Transverse colon (tissue), 4 donors: ENCODE measurements at regions not wholly inside any gene's neighbourhood (a gene's known extent, or its start where the extent isn't known, plus 50 kb on each side); places are given as distances from the start of the nearest gene placed in this dataset.

Experiments
- DNase-seq: peaks from one replicate; pipeline ENCODE4 v3.0.0-alpha.2; 2019
- H3K27ac ChIP-seq, 4 donors: fragments of 200-600 bp; sonication (generic); 2 replicates each; pipeline ENCODE4 v1.5.1; 2016 to 2018; ENCODE audit warnings: inconsistent platforms in 4 of 4
- H3K27me3 ChIP-seq: fragments of 200-600 bp; sonication (generic); 2 replicates; pipeline ENCODE4 v1.5.1; 2017; ENCODE audit warnings: inconsistent platforms
- H3K36me3 ChIP-seq, 4 donors: fragments of 200-600 bp; sonication (generic); 2 replicates each; pipeline ENCODE4 v1.5.1; 2017 to 2019; ENCODE audit warnings: inconsistent platforms in 4 of 4
- H3K4me1 ChIP-seq, 4 donors: fragments of 200-600 bp; sonication (generic); 2 replicates each; pipeline ENCODE4 v1.5.1; 2017 to 2020; ENCODE audit warnings: inconsistent platforms in 4 of 4
- H3K4me3 ChIP-seq, 4 donors: fragments of 200-600 bp; sonication (generic); 1 replicate in 1 of 4; 2 replicates in 3 of 4; pipeline versions ENCODE4 v1.5.1 to v1.6.1; 2017 to 2019; ENCODE audit warnings: inconsistent platforms in 4 of 4
- H3K9me3 ChIP-seq, 2 donors: fragments of 200-600 bp; sonication (generic); 2 replicates each; pipeline ENCODE4 v1.5.1; 2017 to 2019; ENCODE audit warnings: inconsistent platforms in 2 of 2
- EP300 ChIP-seq: sonication (generic); formaldehyde crosslinking; IDR thresholded peaks from one replicate; pipeline ENCODE4 v1.6.1; 2017; ENCODE audit warnings: antibody characterized with exemption, low read depth
- POLR2A ChIP-seq: fragments of 450-650 bp; IDR thresholded peaks from one replicate; pipeline ENCODE4 v1.6.1; 2016; ENCODE audit warnings: antibody characterized with exemption, mild to moderate bottlenecking, moderate library complexity
- POLR2AphosphoS5 ChIP-seq, 3 donors: sonication (generic); formaldehyde crosslinking; IDR thresholded peaks; one replicate each; pipeline ENCODE4 v1.6.1; 2016; ENCODE audit warnings: antibody characterized with exemption in 3 of 3
- WGBS, 2 donors: methylation state at CpG; one replicate each; pipeline ENCODE4 v1.1.5; 2018; ENCODE audit warnings: low coverage in 1 of 2; 5-methylcytosine and 5-hydroxymethylcytosine counted together
- in situ Hi-C, 4 donors: fragments of 200-750 bp; cut with MboI; loops; one replicate each; pipeline versions ENCODE4 v1.15.0 to v1.15.1; 2017; ENCODE audit warnings: low sequenced_read_pairs in 3 of 4, low pct_ligation_motif_present in 1 of 4, low pct_unique_long_range_greater_than_20kb in 1 of 4
- intact Hi-C: fragments of 100-400 bp; cut with DNase I; formaldehyde crosslinking; loops from one replicate; pipeline ENCODE4 v1.15.1; 2023; ENCODE audit warnings: low total_unique reads
- TF ChIP-seq, protein P1 (sequence below), 5 experiments: fragments of 200-600 bp in 3 of 5; fragments of 450-650 bp in 2 of 5; sonication (generic) in 3 of 5; IDR thresholded peaks; 1 replicate in 2 of 5; 2 replicates in 3 of 5; pipeline ENCODE4 v1.5.1; 2016 to 2017; ENCODE audit warnings: antibody characterized with exemption in 5 of 5, inconsistent platforms in 3 of 5, mild to moderate bottlenecking in 2 of 5, moderate library complexity in 1 of 5

DNA sequence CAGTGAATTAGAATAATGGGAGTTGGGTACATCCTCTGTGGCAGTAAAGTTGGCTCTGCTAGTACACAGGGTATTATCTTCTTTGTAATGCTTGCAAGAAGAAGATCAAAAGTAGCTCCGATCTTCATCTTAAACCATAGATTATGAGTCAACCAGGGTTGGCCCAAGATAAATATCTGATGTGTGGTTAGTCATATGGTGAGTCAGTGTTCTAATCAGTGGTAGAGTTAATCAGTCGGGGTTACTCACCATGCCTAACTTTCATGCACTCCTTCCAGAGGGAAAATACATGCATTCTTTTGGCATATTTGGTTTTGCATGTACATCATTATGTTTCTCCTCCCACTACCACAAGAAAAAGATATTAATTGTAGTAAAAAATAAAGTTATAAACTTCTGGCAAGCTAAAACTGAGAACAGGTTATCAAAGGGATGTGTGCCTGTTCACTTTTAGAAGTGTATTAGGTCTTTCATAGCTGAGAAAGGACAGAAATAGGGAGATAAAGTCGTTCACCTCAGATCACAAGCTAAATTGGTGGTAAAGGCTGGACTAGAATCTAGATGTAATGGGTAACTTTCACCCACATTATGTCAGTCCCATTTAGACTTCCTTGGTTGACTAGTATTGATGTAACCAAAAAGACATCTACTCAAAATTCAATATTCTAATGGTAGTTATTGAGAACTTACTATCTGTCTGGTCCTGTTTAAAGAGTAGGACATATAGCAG lies 684.4 kb downstream of the IRS1 start:
- no peak overlapping the region for H3K4me3 ChIP-seq
- TF ChIP-seq POLR2AphosphoS5 (IDR thresholded peaks at IDR 0.05) (no peak), EP300 (no peak), POLR2A (no peak)
- TF ChIP-seq, protein P1, sequence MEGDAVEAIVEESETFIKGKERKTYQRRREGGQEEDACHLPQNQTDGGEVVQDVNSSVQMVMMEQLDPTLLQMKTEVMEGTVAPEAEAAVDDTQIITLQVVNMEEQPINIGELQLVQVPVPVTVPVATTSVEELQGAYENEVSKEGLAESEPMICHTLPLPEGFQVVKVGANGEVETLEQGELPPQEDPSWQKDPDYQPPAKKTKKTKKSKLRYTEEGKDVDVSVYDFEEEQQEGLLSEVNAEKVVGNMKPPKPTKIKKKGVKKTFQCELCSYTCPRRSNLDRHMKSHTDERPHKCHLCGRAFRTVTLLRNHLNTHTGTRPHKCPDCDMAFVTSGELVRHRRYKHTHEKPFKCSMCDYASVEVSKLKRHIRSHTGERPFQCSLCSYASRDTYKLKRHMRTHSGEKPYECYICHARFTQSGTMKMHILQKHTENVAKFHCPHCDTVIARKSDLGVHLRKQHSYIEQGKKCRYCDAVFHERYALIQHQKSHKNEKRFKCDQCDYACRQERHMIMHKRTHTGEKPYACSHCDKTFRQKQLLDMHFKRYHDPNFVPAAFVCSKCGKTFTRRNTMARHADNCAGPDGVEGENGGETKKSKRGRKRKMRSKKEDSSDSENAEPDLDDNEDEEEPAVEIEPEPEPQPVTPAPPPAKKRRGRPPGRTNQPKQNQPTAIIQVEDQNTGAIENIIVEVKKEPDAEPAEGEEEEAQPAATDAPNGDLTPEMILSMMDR (IDR thresholded peaks at IDR 0.05): no peak
- WGBS, 2 donors: 31 to 36% methylated on average over 2 to 3 of the region's 3 CpGs
- H3K36me3 ChIP-seq: no peaks in the 10 kb centered on the region
- H3K27me3 ChIP-seq: no peaks in the 10 kb centered on the region
- H3K4me1 ChIP-seq: no peaks in the 10 kb centered on the region
- in situ Hi-C loops (no loop called here), intact Hi-C loops (no loop called here)
- no peaks in the 10 kb centered on the region for H3K9me3 ChIP-seq
- H3K27ac ChIP-seq: no peak overlapping the region
- DNase-seq: no peak

DNA sequence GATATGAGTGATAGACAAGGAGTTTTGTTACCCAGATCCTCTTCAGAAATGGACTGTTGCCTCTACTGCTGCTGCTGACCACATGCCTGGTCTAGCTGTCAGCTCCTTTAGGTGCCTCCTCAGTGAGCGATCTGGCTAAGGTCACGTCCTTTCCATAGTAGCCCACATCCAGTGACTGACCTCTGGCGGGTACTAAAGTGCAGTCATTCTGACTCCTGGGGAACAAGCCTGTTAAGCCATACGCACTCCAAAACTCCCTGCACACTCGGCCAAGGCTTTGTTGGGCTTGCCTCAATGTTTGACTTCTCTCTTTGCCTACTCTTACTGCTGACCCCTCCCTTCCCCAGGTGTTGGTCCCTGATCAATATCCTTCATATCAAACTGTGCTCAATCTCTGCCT lies 685.2 kb downstream of the IRS1 start:
- Histone ChIP-seq H3K9me3 (no peaks in the 10 kb centered on the region), H3K4me1 (no peaks in the 10 kb centered on the region), H3K4me3 (no peak overlapping the region), H3K36me3 (no peaks in the 10 kb centered on the region), H3K27me3 (no peaks in the 10 kb centered on the region), H3K27ac (no peak overlapping the region)
- TF ChIP-seq, protein P1 (IDR thresholded peaks at IDR 0.05): no peak
- TF ChIP-seq POLR2AphosphoS5 (IDR thresholded peaks at IDR 0.05) (no peak), POLR2A (no peak), EP300 (no peak)
- 89% methylated on average over 5 of the region's 5 CpGs; no CpG with 5 or more reads in 1 of the 2 donors for WGBS, 2 donors
- intact Hi-C loops (no loop called here), in situ Hi-C loops (no loop called here)
- DNase-seq: no peak

DNA sequence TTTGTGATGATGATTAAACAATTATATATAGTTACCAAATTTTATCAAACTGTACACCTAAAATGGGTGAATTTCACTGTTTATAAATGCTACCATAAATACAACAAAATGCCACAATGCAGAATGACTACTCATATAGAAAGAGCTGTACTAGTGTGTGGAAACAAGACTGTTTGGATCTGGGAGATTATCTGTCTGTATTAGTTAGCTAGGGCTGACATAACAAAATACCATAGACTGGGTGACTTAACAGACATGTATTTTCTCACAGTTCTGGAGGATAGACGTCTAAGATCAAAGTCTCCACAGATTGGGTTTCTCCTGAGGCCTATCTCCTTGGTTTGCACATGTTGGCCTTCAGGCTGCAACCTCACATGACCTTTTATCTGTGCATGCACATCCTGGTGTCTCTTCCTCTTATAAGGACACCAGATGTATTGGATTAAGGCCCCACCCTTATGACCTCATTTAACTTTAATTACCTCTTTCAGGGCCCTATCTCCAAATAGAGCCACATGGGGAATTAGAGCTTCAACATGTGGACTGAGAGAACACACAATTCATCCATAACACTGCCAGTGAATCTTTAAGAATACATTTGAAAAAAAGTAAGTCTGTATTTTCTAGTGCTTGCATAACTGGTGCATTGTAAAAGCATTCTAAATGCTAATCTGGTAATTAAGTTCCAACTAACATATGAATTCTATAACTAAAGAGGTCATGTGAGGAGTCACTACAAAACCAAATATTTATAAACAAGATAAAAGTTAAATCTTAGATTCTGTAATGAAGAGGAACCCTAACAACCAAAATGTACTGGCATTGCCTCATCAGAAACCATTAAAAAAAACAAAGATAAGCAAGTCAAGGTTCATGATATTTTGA lies 699.6 kb downstream of the NYAP2 start:
- in situ Hi-C loops: no loop called here
- TF ChIP-seq POLR2AphosphoS5 (IDR thresholded peaks at IDR 0.05): no peak
- TF ChIP-seq, protein P1 (IDR thresholded peaks at IDR 0.05): no peak
- no peak for TF ChIP-seq POLR2A
- no peak for TF ChIP-seq EP300
- WGBS, 2 donors: 40 to 53% methylated on average over 1 of the region's 1 CpG

DNA sequence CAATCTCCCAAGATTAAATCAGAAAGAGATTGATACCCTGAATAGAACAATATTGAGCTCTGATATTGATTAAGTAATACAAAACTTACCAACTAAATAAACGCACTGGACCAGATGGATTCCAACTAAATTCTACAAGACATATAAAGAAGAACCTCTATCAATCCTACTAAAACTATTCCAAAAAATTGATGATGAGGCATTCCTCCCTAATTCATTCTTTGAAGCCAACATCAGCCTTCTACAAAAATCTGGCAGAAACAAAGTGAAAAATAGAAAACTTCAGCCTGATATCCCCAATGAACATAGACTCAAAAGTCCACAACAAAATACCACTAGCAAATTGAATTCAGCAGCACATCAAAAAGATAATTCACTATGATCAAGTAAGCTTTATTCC lies 695.5 kb downstream of the NYAP2 start:
- no peak for DNase-seq
- no peak for TF ChIP-seq POLR2A
- TF ChIP-seq EP300: no peak
- TF ChIP-seq, protein P1 (IDR thresholded peaks at IDR 0.05): no peak
- TF ChIP-seq POLR2AphosphoS5 (IDR thresholded peaks at IDR 0.05): no peak
- no peak overlapping the region for H3K4me3 ChIP-seq
- 95 to 100% methylated on average over 1 of the region's 1 CpG for WGBS, 2 donors
- H3K9me3 ChIP-seq: no peaks in the 10 kb centered on the region
- H3K4me1 ChIP-seq: no peaks in the 10 kb centered on the region
- no peak overlapping the region for H3K27ac ChIP-seq
- intact Hi-C loops (no loop called here), in situ Hi-C loops (no loop called here)
- no peaks in the 10 kb centered on the region for H3K36me3 ChIP-seq
- H3K27me3 ChIP-seq: no peaks in the 10 kb centered on the region

More for the DNA sequence above, 699.6 kb downstream of the NYAP2 start:
- Histone ChIP-seq H3K36me3 (no peaks in the 10 kb centered on the region), H3K4me1 (no peaks in the 10 kb centered on the region), H3K9me3 (no peaks in the 10 kb centered on the region), H3K27me3 (no peaks in the 10 kb centered on the region), H3K27ac (no peak overlapping the region), H3K4me3 (no peak overlapping the region)
- DNase-seq: no peak
- intact Hi-C loops: no loop called here
